IPS-NIHi11 (cell line): ENCODE measurements at regions not wholly inside any gene's neighbourhood (a gene's known extent, or its start where the extent isn't known, plus 50 kb on each side); places are given as distances from the start of the nearest gene placed in this dataset.
A peak's percentile ranks its signal among the peaks of the same experiment; 100 is the strongest.
"Not testable (repeated sequence)": the region's sequence is repeated elsewhere in the genome, so short reads cannot be mapped to it uniquely, and the experiment has no call there.

Source experiments
- DNase-seq: peaks from one replicate; pipeline ENCODE4 v3.0.0; 2012; ENCODE audit warnings: mixed read lengths, low spot score

GRCh38 chr11:96905663-96906062 is 515.9 kb downstream of the JRKL start:
- DNase-seq = no peak

- DNase-seq = no peak
Measured at GRCh38 chr11:96906476-96906875, 516.7 kb downstream of the JRKL start.

- no peak for DNase-seq
Measured at GRCh38 chr11:96925862-96926261, 536.0 kb downstream of the JRKL start.

- DNase-seq = no peak
Measured at GRCh38 chr11:96940227-96940626, 550.4 kb downstream of the JRKL start.

GRCh38 chr11:96942855-96943254 is 553.0 kb downstream of the JRKL start:
- no peak for DNase-seq

GRCh38 chr11:96943970-96944369 is 554.2 kb downstream of the JRKL start:
- DNase-seq = no peak

GRCh38 chr11:96948066-96948465 is 558.3 kb downstream of the JRKL start:
- no peak for DNase-seq

GRCh38 chr11:96949464-96949863 is 559.7 kb downstream of the JRKL start:
- DNase-seq = no peak

- no peak for DNase-seq
Measured at GRCh38 chr11:96954587-96955242, 564.9 kb downstream of the JRKL start.

GRCh38 chr11:96960476-96960875 is 570.7 kb downstream of the JRKL start:
- DNase-seq = no peak

- no peak for DNase-seq
Measured at GRCh38 chr11:96960926-96961325, 571.1 kb downstream of the JRKL start.

- DNase-seq = peak; percentile 4
Measured at GRCh38 chr11:96961931-96962330, 572.1 kb downstream of the JRKL start.

- DNase-seq = no peak
Measured at GRCh38 chr11:96963375-96963774, 573.6 kb downstream of the JRKL start.

GRCh38 chr11:96964661-96965060 is 574.8 kb downstream of the JRKL start:
- no peak for DNase-seq

- DNase-seq = no peak
Measured at GRCh38 chr11:96967616-96968015, 577.8 kb downstream of the JRKL start.

GRCh38 chr11:96969251-96969650 is 579.4 kb downstream of the JRKL start:
- DNase-seq = no peak

- DNase-seq = no peak
Measured at GRCh38 chr11:96978751-96979150, 588.9 kb downstream of the JRKL start.

- no peak for DNase-seq
Measured at GRCh38 chr11:96986516-96986915, 596.7 kb downstream of the JRKL start.

GRCh38 chr11:96990914-96991313 is 601.1 kb downstream of the JRKL start:
- no peak for DNase-seq

GRCh38 chr11:97000481-97000880 is 610.7 kb downstream of the JRKL start:
- DNase-seq = no peak

GRCh38 chr11:97007283-97007682 is 617.5 kb downstream of the JRKL start:
- no peak for DNase-seq

GRCh38 chr11:97009613-97010012 is 619.8 kb downstream of the JRKL start:
- DNase-seq = no peak

GRCh38 chr11:97010997-97011396 is 621.2 kb downstream of the JRKL start:
- DNase-seq = not testable (repeated sequence)

- DNase-seq = no peak
Measured at GRCh38 chr11:97015327-97015726, 625.5 kb downstream of the JRKL start.

GRCh38 chr11:97019305-97019704 is 629.5 kb downstream of the JRKL start:
- no peak for DNase-seq
